ENCODE measurements at regions not wholly inside any gene's neighbourhood (a gene's known extent, or its start where the extent isn't known, plus 50 kb on each side); places are given as distances from the start of the nearest gene placed in this dataset.

- TF ChIP-seq CTCF (IDR thresholded peaks at IDR 0.05; ENCODE audit: control extremely low read depth in 1 of 3, insufficient read depth in 1 of 3, low read depth in 1 of 3, low read length in 3 of 3) (no peak), PHF8 (conservative IDR thresholded peaks at IDR 0.05; ENCODE audit: low read depth, low read length) (no peak), ATF2 (IDR thresholded peaks at IDR 0.05; ENCODE audit: low read length) (no peak)
Observed at GRCh38 chr21:25391777-25392176, 215.5 kb downstream of the MRPL39 start (continued).
